ENCODE measurements at regions not wholly inside any gene's neighbourhood (a gene's known extent, or its start where the extent isn't known, plus 50 kb on each side); places are given as distances from the start of the nearest gene placed in this dataset.

DNA sequence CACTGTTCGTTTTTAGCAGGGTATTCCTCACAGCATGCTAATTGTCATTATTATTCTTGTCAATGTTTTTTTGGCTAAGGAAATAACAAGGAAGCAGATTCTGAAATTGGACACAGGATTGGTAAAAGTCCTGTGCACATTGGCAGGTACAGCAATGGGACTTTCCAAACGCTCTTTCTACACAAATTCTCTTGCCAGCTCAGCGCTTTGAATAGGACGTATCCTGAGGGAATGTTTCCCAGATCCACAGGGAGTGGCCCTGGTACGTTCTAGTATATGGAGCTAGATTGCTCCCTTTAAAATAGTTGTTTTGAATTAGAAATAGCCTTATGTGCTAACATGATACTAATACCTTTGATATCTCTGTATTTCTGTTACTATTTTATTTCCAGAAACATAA is 82.8 kb upstream of the GRB10 start (continued):
- TF ChIP-seq, protein P1, sequence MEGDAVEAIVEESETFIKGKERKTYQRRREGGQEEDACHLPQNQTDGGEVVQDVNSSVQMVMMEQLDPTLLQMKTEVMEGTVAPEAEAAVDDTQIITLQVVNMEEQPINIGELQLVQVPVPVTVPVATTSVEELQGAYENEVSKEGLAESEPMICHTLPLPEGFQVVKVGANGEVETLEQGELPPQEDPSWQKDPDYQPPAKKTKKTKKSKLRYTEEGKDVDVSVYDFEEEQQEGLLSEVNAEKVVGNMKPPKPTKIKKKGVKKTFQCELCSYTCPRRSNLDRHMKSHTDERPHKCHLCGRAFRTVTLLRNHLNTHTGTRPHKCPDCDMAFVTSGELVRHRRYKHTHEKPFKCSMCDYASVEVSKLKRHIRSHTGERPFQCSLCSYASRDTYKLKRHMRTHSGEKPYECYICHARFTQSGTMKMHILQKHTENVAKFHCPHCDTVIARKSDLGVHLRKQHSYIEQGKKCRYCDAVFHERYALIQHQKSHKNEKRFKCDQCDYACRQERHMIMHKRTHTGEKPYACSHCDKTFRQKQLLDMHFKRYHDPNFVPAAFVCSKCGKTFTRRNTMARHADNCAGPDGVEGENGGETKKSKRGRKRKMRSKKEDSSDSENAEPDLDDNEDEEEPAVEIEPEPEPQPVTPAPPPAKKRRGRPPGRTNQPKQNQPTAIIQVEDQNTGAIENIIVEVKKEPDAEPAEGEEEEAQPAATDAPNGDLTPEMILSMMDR (IDR thresholded peaks at IDR 0.05; ENCODE audit: low read depth, low read length, missing input control): no peak
- TF ChIP-seq EGR1 (IDR thresholded peaks at IDR 0.05; ENCODE audit: low read depth in 2 of 2): no peak
- TF ChIP-seq NR2F2 (IDR thresholded peaks at IDR 0.05): no peak
- no peak for TF ChIP-seq YY1 (IDR thresholded peaks at IDR 0.05)
- no peak for TF ChIP-seq SP1 (IDR thresholded peaks at IDR 0.05)
- TF ChIP-seq GABPA (IDR thresholded peaks at IDR 0.05 in 1 of 2, conservative IDR thresholded peaks at IDR 0.05 in 1 of 2): no peak
- no peak for TF ChIP-seq HNF4G (IDR thresholded peaks at IDR 0.05)

- H3K9me3 ChIP-seq (ENCODE audit: control insufficient read depth in 4 of 4, low read length in 3 of 4): no peaks in the 10 kb centered on the region
- DNase-seq (ENCODE audit: low spot score): no peak
- 81% methylated on average over 4 of the region's 4 CpGs for WGBS
- H3K4me3 ChIP-seq (ENCODE audit: low read depth in 1 of 3, low read length in 3 of 3): no peak overlapping the region
- H3K27me3 ChIP-seq (ENCODE audit: control insufficient read depth in 4 of 4, insufficient read depth in 4 of 4, low read length in 3 of 4): no peaks in the 10 kb centered on the region
- no peak overlapping the region for H3K27ac ChIP-seq (ENCODE audit: low read depth in 1 of 2, low read length in 2 of 2)
- H3K9ac ChIP-seq (ENCODE audit: low read depth in 1 of 2, low read length in 2 of 2): no peak overlapping the region
- TF ChIP-seq HNF4A (conservative IDR thresholded peaks at IDR 0.05) (no peak), NR2F2 (IDR thresholded peaks at IDR 0.05) (no peak), RAD21 (IDR thresholded peaks at IDR 0.05) (no peak), SP1 (IDR thresholded peaks at IDR 0.05) (no peak), ATF3 (IDR thresholded peaks at IDR 0.05) (no peak), GABPA (IDR thresholded peaks at IDR 0.05 in 1 of 2, conservative IDR thresholded peaks at IDR 0.05 in 1 of 2) (no peak), FOXA1 (IDR thresholded peaks at IDR 0.05) (no peak), RXRA (IDR thresholded peaks at IDR 0.05) (no peak), EGR1 (IDR thresholded peaks at IDR 0.05; ENCODE audit: low read depth in 2 of 2) (no peak), JUND (IDR thresholded peaks at IDR 0.05) (no peak), TAF1 (conservative IDR thresholded peaks at IDR 0.05) (no peak)
- TF ChIP-seq, protein P1 (IDR thresholded peaks at IDR 0.05; ENCODE audit: low read depth, low read length, missing input control): no peak
- TF ChIP-seq, protein P2, sequence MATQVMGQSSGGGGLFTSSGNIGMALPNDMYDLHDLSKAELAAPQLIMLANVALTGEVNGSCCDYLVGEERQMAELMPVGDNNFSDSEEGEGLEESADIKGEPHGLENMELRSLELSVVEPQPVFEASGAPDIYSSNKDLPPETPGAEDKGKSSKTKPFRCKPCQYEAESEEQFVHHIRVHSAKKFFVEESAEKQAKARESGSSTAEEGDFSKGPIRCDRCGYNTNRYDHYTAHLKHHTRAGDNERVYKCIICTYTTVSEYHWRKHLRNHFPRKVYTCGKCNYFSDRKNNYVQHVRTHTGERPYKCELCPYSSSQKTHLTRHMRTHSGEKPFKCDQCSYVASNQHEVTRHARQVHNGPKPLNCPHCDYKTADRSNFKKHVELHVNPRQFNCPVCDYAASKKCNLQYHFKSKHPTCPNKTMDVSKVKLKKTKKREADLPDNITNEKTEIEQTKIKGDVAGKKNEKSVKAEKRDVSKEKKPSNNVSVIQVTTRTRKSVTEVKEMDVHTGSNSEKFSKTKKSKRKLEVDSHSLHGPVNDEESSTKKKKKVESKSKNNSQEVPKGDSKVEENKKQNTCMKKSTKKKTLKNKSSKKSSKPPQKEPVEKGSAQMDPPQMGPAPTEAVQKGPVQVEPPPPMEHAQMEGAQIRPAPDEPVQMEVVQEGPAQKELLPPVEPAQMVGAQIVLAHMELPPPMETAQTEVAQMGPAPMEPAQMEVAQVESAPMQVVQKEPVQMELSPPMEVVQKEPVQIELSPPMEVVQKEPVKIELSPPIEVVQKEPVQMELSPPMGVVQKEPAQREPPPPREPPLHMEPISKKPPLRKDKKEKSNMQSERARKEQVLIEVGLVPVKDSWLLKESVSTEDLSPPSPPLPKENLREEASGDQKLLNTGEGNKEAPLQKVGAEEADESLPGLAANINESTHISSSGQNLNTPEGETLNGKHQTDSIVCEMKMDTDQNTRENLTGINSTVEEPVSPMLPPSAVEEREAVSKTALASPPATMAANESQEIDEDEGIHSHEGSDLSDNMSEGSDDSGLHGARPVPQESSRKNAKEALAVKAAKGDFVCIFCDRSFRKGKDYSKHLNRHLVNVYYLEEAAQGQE (IDR thresholded peaks at IDR 0.05): no peak
- TF ChIP-seq, protein P3, sequence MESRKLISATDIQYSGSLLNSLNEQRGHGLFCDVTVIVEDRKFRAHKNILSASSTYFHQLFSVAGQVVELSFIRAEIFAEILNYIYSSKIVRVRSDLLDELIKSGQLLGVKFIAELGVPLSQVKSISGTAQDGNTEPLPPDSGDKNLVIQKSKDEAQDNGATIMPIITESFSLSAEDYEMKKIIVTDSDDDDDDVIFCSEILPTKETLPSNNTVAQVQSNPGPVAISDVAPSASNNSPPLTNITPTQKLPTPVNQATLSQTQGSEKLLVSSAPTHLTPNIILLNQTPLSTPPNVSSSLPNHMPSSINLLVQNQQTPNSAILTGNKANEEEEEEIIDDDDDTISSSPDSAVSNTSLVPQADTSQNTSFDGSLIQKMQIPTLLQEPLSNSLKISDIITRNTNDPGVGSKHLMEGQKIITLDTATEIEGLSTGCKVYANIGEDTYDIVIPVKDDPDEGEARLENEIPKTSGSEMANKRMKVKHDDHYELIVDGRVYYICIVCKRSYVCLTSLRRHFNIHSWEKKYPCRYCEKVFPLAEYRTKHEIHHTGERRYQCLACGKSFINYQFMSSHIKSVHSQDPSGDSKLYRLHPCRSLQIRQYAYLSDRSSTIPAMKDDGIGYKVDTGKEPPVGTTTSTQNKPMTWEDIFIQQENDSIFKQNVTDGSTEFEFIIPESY (IDR thresholded peaks at IDR 0.05): no peak
- no peaks in the 10 kb centered on the region for H3K4me1 ChIP-seq (ENCODE audit: control insufficient read depth in 4 of 4, insufficient read depth in 4 of 4, low read length in 3 of 4)
- H3K36me3 ChIP-seq (ENCODE audit: control insufficient read depth in 4 of 4, insufficient read depth in 3 of 4, low read depth in 1 of 4, low read length in 3 of 4): no peaks in the 10 kb centered on the region
Measured at GRCh38 chr7:50864694-50865093, 82.0 kb upstream of the GRB10 start.

Data from liver (tissue), 8 donors.